Body of pancreas (tissue), 4 donors: ENCODE measurements at regions not wholly inside any gene's neighbourhood (a gene's known extent, or its start where the extent isn't known, plus 50 kb on each side); places are given as distances from the start of the nearest gene placed in this dataset.

ENCODE experiments used
- ATAC-seq: fragments of 150-250 bp; one replicate; pipeline ENCODE4 v1.9.1; 2016
- DNase-seq, 4 donors: peaks; one replicate each; pipeline ENCODE4 v3.0.0-alpha.2; 2019
- H3K27ac ChIP-seq, 4 donors: fragments of 200-600 bp; sonication (generic); 1 replicate in 3 of 4; 2 replicates in 1 of 4; pipeline versions ENCODE4 v1.5.1 to v1.6.1; 2016 to 2019; ENCODE audit warnings: mild to moderate bottlenecking in 1 of 4, mixed read lengths in 1 of 4, moderate library complexity in 1 of 4
- H3K27me3 ChIP-seq, 2 donors: fragments of 200-600 bp; sonication (generic); one replicate each; pipeline ENCODE4 v1.6.0; 2016; ENCODE audit warnings: mild to moderate bottlenecking in 1 of 2
- H3K36me3 ChIP-seq, 2 donors: fragments of 200-600 bp; sonication (generic); replicated peaks in 1 of 2; 2 replicates each; pipeline ENCODE4 v1.5.1; 2016; ENCODE audit warnings: low read depth in 2 of 2; ENCODE audit not compliant: insufficient read depth in 1 of 2
- H3K4me1 ChIP-seq: fragments of 200-600 bp; sonication (generic); one replicate; pipeline ENCODE4 v1.6.0; 2016
- H3K4me3 ChIP-seq, 2 donors: fragments of 200-600 bp; sonication (generic); 1 replicate in 1 of 2; 2 replicates in 1 of 2; pipeline ENCODE4 v1.5.1; 2016 to 2019
- H3K9me3 ChIP-seq, 3 donors: fragments of 200-600 bp; sonication (generic); 1 replicate in 2 of 3; 2 replicates in 1 of 3; pipeline ENCODE4 v1.5.1; 2016
- POLR2A ChIP-seq, 3 donors: fragments of 450-650 bp; IDR thresholded peaks; one replicate each; pipeline ENCODE4 v1.6.1; 2016; ENCODE audit warnings: antibody characterized with exemption in 3 of 3, mild to moderate bottlenecking in 2 of 3
- WGBS, 2 donors: methylation state at CpG; one replicate each; pipeline ENCODE4 v1.1.5; 2017; 5-methylcytosine and 5-hydroxymethylcytosine counted together
- intact Hi-C: fragments of 100-400 bp; cut with DNase I; formaldehyde crosslinking; loops from one replicate; pipeline ENCODE4 v1.15.1; 2023
- TF ChIP-seq, protein P1 (sequence below), 7 experiments: fragments of 450-650 bp in 4 of 7; fragments of 200-600 bp in 3 of 7; sonication (generic) in 3 of 7; IDR thresholded peaks; one replicate each; pipeline ENCODE4 v1.5.1; 2016 to 2019; ENCODE audit warnings: antibody characterized with exemption in 7 of 7

DNA sequence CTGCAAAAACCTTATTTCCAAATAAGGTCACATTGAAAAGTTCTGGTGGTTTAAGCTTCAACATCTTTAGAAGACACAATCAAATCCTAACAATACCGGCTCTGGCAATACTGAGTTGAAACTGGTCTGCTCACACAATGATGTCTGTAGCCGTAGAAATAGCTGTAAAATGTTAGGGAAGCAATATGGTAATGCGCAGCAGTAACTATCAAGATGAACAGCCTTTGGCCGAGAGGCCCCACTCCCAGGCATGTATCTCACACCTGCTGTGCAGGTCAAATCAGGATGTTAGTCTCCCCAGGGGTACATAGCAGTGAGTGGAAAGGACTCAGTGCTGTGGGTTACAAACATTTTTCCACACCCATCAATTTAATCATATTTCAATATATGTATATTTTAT is 207.1 kb downstream of the KATNAL1 start:
- intact Hi-C loops, result loop anchor here (10.0 kb wide), 2 partner anchors 165 to 265 kb away; no protein-coding TSS in a partner anchor
- Histone ChIP-seq H3K36me3 (no peaks in the 10 kb centered on the region), H3K4me3 (no peak overlapping the region), H3K9me3 (no peaks in the 10 kb centered on the region), H3K27ac (no peak overlapping the region), H3K27me3 (no peaks in the 10 kb centered on the region), H3K4me1 (peaks cover 4% of the 10 kb centered on the region)
- DNase-seq (no peak), ATAC-seq (no peak)
- 89 to 93% methylated on average over 4 of the region's 4 CpGs for WGBS, 2 donors
- TF ChIP-seq POLR2A (IDR thresholded peaks at IDR 0.05), result no peak
- TF ChIP-seq, protein P1, sequence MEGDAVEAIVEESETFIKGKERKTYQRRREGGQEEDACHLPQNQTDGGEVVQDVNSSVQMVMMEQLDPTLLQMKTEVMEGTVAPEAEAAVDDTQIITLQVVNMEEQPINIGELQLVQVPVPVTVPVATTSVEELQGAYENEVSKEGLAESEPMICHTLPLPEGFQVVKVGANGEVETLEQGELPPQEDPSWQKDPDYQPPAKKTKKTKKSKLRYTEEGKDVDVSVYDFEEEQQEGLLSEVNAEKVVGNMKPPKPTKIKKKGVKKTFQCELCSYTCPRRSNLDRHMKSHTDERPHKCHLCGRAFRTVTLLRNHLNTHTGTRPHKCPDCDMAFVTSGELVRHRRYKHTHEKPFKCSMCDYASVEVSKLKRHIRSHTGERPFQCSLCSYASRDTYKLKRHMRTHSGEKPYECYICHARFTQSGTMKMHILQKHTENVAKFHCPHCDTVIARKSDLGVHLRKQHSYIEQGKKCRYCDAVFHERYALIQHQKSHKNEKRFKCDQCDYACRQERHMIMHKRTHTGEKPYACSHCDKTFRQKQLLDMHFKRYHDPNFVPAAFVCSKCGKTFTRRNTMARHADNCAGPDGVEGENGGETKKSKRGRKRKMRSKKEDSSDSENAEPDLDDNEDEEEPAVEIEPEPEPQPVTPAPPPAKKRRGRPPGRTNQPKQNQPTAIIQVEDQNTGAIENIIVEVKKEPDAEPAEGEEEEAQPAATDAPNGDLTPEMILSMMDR (IDR thresholded peaks at IDR 0.05), result no peak

DNA sequence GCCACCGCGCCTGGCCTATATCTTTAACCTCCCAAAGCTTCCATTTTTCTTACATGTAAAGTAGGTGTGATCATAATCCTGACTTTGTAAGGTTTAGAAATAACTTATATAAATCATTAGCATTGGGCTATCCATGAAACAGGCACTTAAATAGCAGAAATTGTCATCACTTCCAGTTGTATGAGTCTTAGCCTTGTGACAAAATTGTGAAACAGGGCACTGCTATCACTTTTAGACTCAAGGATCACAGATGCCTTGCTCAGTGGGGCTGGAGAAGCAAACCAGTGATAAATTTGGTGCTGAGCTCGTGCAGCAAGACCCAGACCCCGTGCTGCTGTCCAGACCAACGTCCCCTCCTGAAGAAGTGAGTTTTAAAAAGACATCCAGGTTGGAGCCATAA is 209.7 kb downstream of the KATNAL1 start:
- intact Hi-C loops, result no loop called here
- Histone ChIP-seq H3K9me3 (no peaks in the 10 kb centered on the region), H3K4me1 (no peaks in the 10 kb centered on the region), H3K27me3 (no peaks in the 10 kb centered on the region), H3K36me3 (no peaks in the 10 kb centered on the region), H3K4me3 (no peak overlapping the region), H3K27ac (no peak overlapping the region)
- 83 to 89% methylated on average over 5 of the region's 5 CpGs for WGBS, 2 donors
- ATAC-seq (no peak), DNase-seq (no peak)
- no peak for TF ChIP-seq POLR2A (IDR thresholded peaks at IDR 0.05)
- TF ChIP-seq, protein P1 (IDR thresholded peaks at IDR 0.05), result no peak

DNA sequence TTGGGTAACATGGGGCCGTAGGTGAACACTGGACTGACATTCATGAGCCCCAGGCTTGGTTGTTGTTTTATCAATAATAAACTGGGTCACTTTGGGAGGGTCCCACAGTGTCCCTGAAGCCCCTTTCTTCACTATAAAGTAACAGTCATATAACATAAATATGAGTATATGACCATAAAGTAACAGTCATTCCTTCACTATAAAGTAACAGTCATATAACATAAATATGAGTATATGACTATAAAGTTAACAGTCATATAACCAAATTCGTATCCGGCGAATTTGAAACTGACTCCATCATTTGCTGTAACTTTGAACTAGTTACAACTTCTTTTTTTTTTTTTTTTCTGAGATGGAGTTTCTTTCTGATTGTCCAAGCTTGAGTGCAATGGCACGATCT is 210.3 kb downstream of the KATNAL1 start:
- ATAC-seq (no peak), DNase-seq (no peak)
- H3K27ac ChIP-seq, result no peak overlapping the region
- no peaks in the 10 kb centered on the region for H3K4me1 ChIP-seq
- no peak overlapping the region for H3K4me3 ChIP-seq
- intact Hi-C loops, result no loop called here
- 92 to 94% methylated on average over 5 of the region's 5 CpGs for WGBS, 2 donors
- H3K9me3 ChIP-seq, result no peaks in the 10 kb centered on the region
- no peaks in the 10 kb centered on the region for H3K36me3 ChIP-seq
- no peak for TF ChIP-seq POLR2A (IDR thresholded peaks at IDR 0.05)
- TF ChIP-seq, protein P1 (IDR thresholded peaks at IDR 0.05), result no peak
- H3K27me3 ChIP-seq, result no peaks in the 10 kb centered on the region

DNA sequence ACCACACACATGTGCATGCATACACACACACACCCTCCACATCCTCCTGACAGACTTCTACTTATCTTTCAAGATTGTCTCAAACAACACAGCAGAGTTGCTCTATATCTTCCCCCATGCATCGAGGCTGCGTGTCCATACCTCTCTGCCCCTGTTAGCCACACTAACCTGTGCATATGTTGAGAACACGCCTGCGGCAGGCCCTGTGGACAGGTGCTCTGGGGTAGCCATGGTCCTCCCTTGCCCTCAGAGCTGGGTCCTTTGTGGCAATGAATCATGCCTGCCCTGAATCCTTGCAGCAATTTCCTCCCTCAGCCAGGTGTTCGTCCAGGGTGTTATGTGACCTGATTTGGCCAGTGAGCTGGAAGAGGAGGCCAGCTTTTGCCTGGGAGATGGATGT is 213.3 kb downstream of the KATNAL1 start:
- no peak overlapping the region for H3K27ac ChIP-seq
- intact Hi-C loops, result no loop called here
- no peaks in the 10 kb centered on the region for H3K9me3 ChIP-seq
- no peaks in the 10 kb centered on the region for H3K36me3 ChIP-seq
- H3K4me3 ChIP-seq, result no peak overlapping the region
- H3K27me3 ChIP-seq, result no peaks in the 10 kb centered on the region
- DNase-seq (no peak), ATAC-seq (no peak)
- 78 to 83% methylated on average over 4 to 5 of the region's 5 CpGs for WGBS, 2 donors
- no peaks in the 10 kb centered on the region for H3K4me1 ChIP-seq
- TF ChIP-seq, protein P1 (IDR thresholded peaks at IDR 0.05), result no peak
- no peak for TF ChIP-seq POLR2A (IDR thresholded peaks at IDR 0.05)

DNA sequence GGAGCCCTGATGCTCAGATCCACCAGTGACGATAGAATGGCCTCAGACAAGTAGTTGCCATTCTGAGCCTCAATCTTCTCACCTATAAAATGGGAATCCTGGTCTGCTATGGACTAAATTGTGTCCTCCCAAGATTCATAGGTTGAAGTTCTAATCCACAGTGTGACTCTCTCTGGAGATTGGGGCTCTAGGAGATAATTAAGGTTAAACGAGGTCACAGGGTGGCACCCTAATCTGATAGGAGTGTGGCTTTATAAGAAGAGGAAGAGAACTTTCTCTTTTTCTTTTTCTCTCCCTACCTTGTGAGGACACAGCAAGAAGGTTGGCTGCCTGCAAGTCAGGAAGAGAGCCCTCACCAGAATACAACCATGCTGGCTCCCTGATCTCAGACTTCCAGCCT is 214.1 kb downstream of the KATNAL1 start:
- no peak for TF ChIP-seq POLR2A (IDR thresholded peaks at IDR 0.05)
- TF ChIP-seq, protein P1 (IDR thresholded peaks at IDR 0.05), result no peak
- WGBS, 2 donors, result 58 to 80% methylated on average over 2 of the region's 2 CpGs
- Histone ChIP-seq H3K9me3 (no peaks in the 10 kb centered on the region), H3K4me3 (no peak overlapping the region), H3K27me3 (no peaks in the 10 kb centered on the region), H3K4me1 (no peaks in the 10 kb centered on the region), H3K27ac (no peak overlapping the region), H3K36me3 (no peaks in the 10 kb centered on the region)
- ATAC-seq (no peak), DNase-seq (no peak)
- intact Hi-C loops, result no loop called here
